BJ (cell line): ENCODE measurements at regions not wholly inside any gene's neighbourhood (a gene's known extent, or its start where the extent isn't known, plus 50 kb on each side); places are given as distances from the start of the nearest gene placed in this dataset.

Experiments
- CTCF ChIA-PET: fragments of 350-600 bp; formaldehyde crosslinking; extraction: SDS; loops from one replicate; lab custom pipeline; 2021; ENCODE audit warnings: antibody characterized with exemption, inconsistent platforms; lab: Yijun Ruan, JAX
- POLR2A ChIA-PET: fragments of 300-600 bp; sonication (Branson Sonifier 250); formaldehyde crosslinking; extraction: SDS; loops from one replicate; lab custom pipeline; 2021; ENCODE audit warnings: antibody characterized with exemption; lab: Charles Lee
- DNase-seq: peaks from one replicate; pipeline ENCODE4 v3.0.0-alpha.2; 2011; ENCODE audit warnings: low read depth
- H3K27me3 ChIP-seq: 2 replicates; pipeline ENCODE4 v1.6.0; 2011; ENCODE audit warnings: low read length; ENCODE audit not compliant: control insufficient read depth, insufficient read depth
- H3K36me3 ChIP-seq: 2 replicates; pipeline ENCODE4 v1.5.1; 2011; ENCODE audit warnings: low read length; ENCODE audit not compliant: control insufficient read depth, insufficient read depth
- H3K4me3 ChIP-seq: 2 replicates; pipeline ENCODE4 v1.5.1; 2011; ENCODE audit warnings: low read depth, mild to moderate bottlenecking, control low read depth, low read length
- CTCF ChIP-seq: IDR thresholded peaks from 2 replicates; pipeline ENCODE4 v1.5.1; 2011; ENCODE audit warnings: low read depth, mild to moderate bottlenecking, control low read depth, inconsistent platforms, low read length, moderate library complexity; ENCODE audit not compliant: insufficient read depth

GRCh38 chr14:34024768-34025144, 73.9 kb upstream of the EGLN3 start:
- no peak for DNase-seq
- H3K36me3 ChIP-seq = no peaks in the 10 kb centered on the region
- H3K4me3 ChIP-seq = no peak overlapping the region
- POLR2A ChIA-PET = no interaction called here
- peaks cover 8% of the 10 kb centered on the region; the same call in 1 of the 2 replicates for H3K27me3 ChIP-seq
- CTCF ChIA-PET = interaction anchor here (2.0 kb wide), 1 partner anchor 11 kb away, joined by 6 read pairs; no protein-coding TSS in a partner anchor
- no peak for TF ChIP-seq CTCF

GRCh38 chr14:34023824-34024767, 73.2 kb upstream of the EGLN3 start:
- TF ChIP-seq CTCF = no peak
- ChIA-PET CTCF (interaction anchor here (2.0 kb wide), 1 partner anchor 10 kb away, joined by 6 read pairs; no protein-coding TSS in a partner anchor), POLR2A (no interaction called here)
- Histone ChIP-seq H3K4me3 (no peak overlapping the region), H3K36me3 (no peaks in the 10 kb centered on the region), H3K27me3 (peaks cover 6% of the 10 kb centered on the region; the same call in 1 of the 2 replicates)
- no peak for DNase-seq

GRCh38 chr14:34021096-34021495, 70.2 kb upstream of the EGLN3 start:
- no peak for TF ChIP-seq CTCF
- CTCF ChIA-PET = no interaction called here
- H3K4me3 ChIP-seq = no peak overlapping the region
- no peaks in the 10 kb centered on the region for H3K36me3 ChIP-seq
- DNase-seq = no peak
- POLR2A ChIA-PET = no interaction called here
- peaks cover 2% of the 10 kb centered on the region; the same call in 1 of the 2 replicates for H3K27me3 ChIP-seq

GRCh38 chr14:34020014-34020413, 69.1 kb upstream of the EGLN3 start:
- no peaks in the 10 kb centered on the region for H3K36me3 ChIP-seq
- no peak overlapping the region for H3K4me3 ChIP-seq
- peaks cover 2% of the 10 kb centered on the region; the same call in 1 of the 2 replicates for H3K27me3 ChIP-seq
- TF ChIP-seq CTCF = no peak
- CTCF ChIA-PET = no interaction called here
- DNase-seq = no peak
- POLR2A ChIA-PET = no interaction called here

- peaks cover 2% of the 10 kb centered on the region; the same call in 1 of the 2 replicates for H3K27me3 ChIP-seq
- no peaks in the 10 kb centered on the region for H3K36me3 ChIP-seq
- TF ChIP-seq CTCF = no peak
- ChIA-PET POLR2A (no interaction called here), CTCF (interaction anchor here (0.8 to 1.0 kb wide), 2 partner anchors 33 to 170 kb away, joined by 3 read pairs; no protein-coding TSS in a partner anchor)
- DNase-seq = no peak
- no peak overlapping the region for H3K4me3 ChIP-seq
Observed at GRCh38 chr14:34018564-34019244, 67.8 kb upstream of the EGLN3 start.
